ENCODE measurements at regions not wholly inside any gene's neighbourhood (a gene's known extent, or its start where the extent isn't known, plus 50 kb on each side); places are given as distances from the start of the nearest gene placed in this dataset.

- TF ChIP-seq CTCF (conservative IDR thresholded peaks at IDR 0.05) (no peak), ZFX (IDR thresholded peaks at IDR 0.05) (no peak)
Measured at GRCh38 chr3:30551927-30552326, 54.5 kb upstream of the TGFBR2 start.
